Thymus (tissue), 11 donors: ENCODE measurements at regions not wholly inside any gene's neighbourhood (a gene's known extent, or its start where the extent isn't known, plus 50 kb on each side); places are given as distances from the start of the nearest gene placed in this dataset.
A peak's percentile ranks its signal among the peaks of the same experiment; 100 is the strongest.

Experiments used
- DNase-seq, 9 donors: peaks; one replicate each; pipeline ENCODE4 v3.0.0-alpha.2; 2013; ENCODE audit warnings: low spot score in 9 of 9, low read depth in 6 of 9, missing footprints in 1 of 9
- H3K27ac ChIP-seq, 2 donors: one replicate each; pipeline ENCODE4 v1.5.1; 2013; ENCODE audit warnings: control low read depth in 1 of 2, low read depth in 1 of 2, low read length in 1 of 2, mild to moderate bottlenecking in 1 of 2, moderate library complexity in 1 of 2
- H3K27me3 ChIP-seq, 2 donors: one replicate each; pipeline ENCODE4 v1.5.1; 2013; ENCODE audit warnings: low read length in 1 of 2; ENCODE audit not compliant: control insufficient read depth in 2 of 2, insufficient read depth in 1 of 2
- H3K36me3 ChIP-seq, 2 donors: one replicate each; pipeline ENCODE4 v1.5.1; 2013; ENCODE audit warnings: low read length in 1 of 2, mild to moderate bottlenecking in 1 of 2, moderate library complexity in 1 of 2; ENCODE audit not compliant: control insufficient read depth in 2 of 2, insufficient read depth in 2 of 2
- H3K4me1 ChIP-seq, 2 donors: one replicate each; pipeline ENCODE4 v1.5.1; 2013; ENCODE audit warnings: low read length in 2 of 2; ENCODE audit not compliant: control insufficient read depth in 2 of 2, insufficient read depth in 2 of 2
- H3K4me3 ChIP-seq, 2 donors: one replicate each; pipeline ENCODE4 v1.5.1; 2013; ENCODE audit warnings: low read length in 2 of 2, control low read depth in 1 of 2, mild to moderate bottlenecking in 1 of 2
- H3K9me3 ChIP-seq, 2 donors: one replicate each; pipeline ENCODE4 v1.5.1; 2013; ENCODE audit warnings: low read length in 1 of 2, mild to moderate bottlenecking in 1 of 2; ENCODE audit not compliant: control insufficient read depth in 2 of 2, insufficient read depth in 1 of 2
- WGBS: extraction: QIAGEN DNeasy Blood & Tissue Kit; methylation state at CpG from one replicate; pipeline ENCODE4 v1.1.7; 2013; 5-methylcytosine and 5-hydroxymethylcytosine counted together
- donor health status: healthy.

DNA sequence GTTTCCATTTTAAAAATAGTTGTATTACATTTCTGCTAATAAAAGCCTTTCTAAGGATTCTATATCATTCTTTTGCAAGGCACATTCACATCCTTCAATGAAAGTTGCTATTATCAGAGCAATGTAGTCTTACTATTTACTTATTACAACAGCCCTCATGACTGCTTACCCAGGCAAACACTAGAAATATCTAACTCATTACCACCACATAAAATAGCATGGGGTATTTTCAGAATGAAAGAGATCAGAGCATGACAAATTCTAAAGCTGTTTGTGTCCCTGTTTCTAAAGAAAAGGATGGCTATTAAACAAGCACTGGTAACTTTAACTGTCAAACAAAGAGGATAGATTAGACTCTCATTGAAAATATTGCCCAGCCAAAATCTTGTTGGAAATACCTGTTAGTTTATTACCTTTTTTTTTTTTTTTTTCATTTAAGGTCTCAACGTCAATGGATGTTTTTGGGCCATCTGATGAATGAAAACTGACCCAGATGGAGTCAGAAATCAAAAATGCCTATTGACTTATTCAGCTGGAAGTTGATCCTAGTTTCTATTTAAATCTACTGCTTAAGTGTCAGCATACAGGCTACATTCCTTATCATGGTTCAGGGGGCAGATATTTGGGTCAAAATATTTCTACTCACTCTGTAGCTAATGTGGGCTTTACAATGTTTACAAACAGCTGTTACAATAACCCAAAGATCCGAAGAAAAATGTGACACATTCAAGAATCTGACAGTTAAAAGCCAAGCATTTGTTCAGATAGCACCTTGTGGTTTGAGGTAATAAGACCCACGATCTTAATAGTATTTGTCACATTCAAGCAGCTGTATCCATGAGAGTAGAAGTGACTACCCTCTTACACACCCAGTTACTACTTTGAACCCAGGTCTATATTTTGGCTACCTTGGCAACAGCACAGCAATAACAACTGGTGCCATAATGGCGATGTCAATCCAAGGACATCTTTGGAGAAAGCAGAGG lies 554.8 kb upstream of the MEF2C start:
- DNase-seq = no peak
- no peaks in the 10 kb centered on the region for H3K27me3 ChIP-seq
- no peaks in the 10 kb centered on the region for H3K9me3 ChIP-seq
- 80% methylated on average over 4 of the region's 4 CpGs for WGBS
- no peaks in the 10 kb centered on the region for H3K36me3 ChIP-seq
- H3K4me1 ChIP-seq = no peaks in the 10 kb centered on the region
- no peak overlapping the region for H3K4me3 ChIP-seq
- H3K27ac ChIP-seq = no peak overlapping the region

DNA sequence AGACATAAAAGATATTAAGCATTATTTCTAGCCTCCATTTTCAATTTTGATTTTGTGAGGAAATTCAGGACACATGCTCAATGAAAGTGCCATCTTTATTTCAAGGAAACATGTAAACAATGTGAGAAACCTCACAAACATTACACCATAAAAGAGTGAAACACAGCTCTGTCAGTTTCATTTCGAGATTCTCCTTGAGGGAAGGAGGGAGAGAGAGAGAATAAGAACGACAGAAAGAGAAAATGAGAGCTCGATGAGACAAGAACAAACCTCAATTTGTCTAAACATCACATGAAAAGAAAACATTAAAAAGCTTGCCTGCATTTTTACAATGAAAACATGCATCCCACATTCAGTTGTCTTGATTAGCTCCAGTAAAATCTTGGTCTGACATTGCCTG lies 553.5 kb upstream of the MEF2C start:
- Histone ChIP-seq H3K9me3 (no peaks in the 10 kb centered on the region), H3K27ac (no peak overlapping the region), H3K36me3 (no peaks in the 10 kb centered on the region), H3K4me1 (no peaks in the 10 kb centered on the region), H3K27me3 (no peaks in the 10 kb centered on the region), H3K4me3 (no peak overlapping the region)
- 88% methylated on average over 3 of the region's 3 CpGs for WGBS
- no peak for DNase-seq

DNA sequence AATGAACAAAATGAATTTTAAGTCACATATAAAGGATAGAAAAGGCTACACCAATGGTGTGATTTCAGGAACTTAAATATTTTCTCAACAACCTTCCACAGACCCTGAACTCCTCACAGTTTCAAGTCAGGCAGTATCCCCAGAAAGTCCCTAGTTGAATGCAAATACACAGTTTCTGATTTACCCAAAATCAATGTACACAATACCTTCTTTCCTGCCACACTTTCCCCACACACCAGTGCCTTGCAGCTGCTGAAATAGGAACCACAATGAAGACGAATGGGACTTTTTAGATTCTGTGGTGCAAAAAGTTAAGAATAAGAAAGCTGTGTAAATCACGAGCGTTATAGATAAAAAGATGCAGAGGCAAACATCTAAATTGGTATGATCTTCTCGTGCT lies 552.4 kb upstream of the MEF2C start:
- H3K4me3 ChIP-seq = no peak overlapping the region
- no peaks in the 10 kb centered on the region for H3K36me3 ChIP-seq
- WGBS = 95% methylated on average over 4 of the region's 4 CpGs
- DNase-seq = no peak
- no peaks in the 10 kb centered on the region for H3K9me3 ChIP-seq
- no peaks in the 10 kb centered on the region for H3K27me3 ChIP-seq
- H3K4me1 ChIP-seq = no peaks in the 10 kb centered on the region
- H3K27ac ChIP-seq = no peak overlapping the region

DNA sequence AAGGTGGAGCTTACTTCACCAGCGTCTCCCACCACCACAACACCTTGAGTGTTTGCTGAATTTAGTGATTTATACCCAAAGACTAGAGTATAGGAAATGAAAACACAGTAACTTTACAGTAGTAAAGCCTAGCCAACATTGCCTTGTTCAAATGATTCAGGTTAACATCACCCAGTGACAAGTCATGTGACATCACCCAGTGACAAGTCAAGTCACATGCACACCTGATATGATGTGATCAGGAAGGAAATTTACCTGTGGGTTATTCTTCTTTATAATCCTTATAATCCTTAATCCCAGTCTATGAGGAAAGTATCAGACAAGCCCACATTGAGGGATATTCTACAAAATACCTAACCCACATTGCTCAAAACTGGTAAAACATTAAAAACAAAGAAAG lies 545.6 kb upstream of the MEF2C start:
- WGBS = 95% methylated on average over 1 of the region's 1 CpG
- no peaks in the 10 kb centered on the region for H3K27me3 ChIP-seq
- DNase-seq = no peak
- H3K9me3 ChIP-seq = no peaks in the 10 kb centered on the region
- no peaks in the 10 kb centered on the region for H3K36me3 ChIP-seq
- no peaks in the 10 kb centered on the region for H3K4me1 ChIP-seq
- no peak overlapping the region for H3K27ac ChIP-seq
- no peak overlapping the region for H3K4me3 ChIP-seq

DNA sequence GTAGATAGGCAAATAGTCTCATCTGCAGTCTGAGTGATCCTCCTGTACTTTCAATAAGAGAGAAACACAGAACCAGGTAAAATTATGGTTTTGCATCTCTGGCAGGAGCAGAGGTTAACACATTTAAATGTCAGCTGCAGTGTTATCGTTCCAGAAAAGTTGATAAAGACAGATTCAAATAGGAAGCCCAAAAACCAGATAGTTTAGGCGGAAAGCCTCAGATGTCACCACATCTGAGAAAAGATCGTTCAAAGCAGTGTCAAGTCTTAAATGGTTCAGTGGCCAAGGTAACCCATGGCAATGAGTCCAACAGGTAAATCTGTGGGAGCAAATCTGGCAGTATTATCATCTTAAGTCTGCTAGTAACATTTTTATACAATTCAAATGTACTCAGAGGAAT lies 542.1 kb upstream of the MEF2C start:
- peak in 1 of 9 donors; percentile 30 for DNase-seq
- H3K27me3 ChIP-seq = no peaks in the 10 kb centered on the region
- H3K4me1 ChIP-seq = no peaks in the 10 kb centered on the region

DNA sequence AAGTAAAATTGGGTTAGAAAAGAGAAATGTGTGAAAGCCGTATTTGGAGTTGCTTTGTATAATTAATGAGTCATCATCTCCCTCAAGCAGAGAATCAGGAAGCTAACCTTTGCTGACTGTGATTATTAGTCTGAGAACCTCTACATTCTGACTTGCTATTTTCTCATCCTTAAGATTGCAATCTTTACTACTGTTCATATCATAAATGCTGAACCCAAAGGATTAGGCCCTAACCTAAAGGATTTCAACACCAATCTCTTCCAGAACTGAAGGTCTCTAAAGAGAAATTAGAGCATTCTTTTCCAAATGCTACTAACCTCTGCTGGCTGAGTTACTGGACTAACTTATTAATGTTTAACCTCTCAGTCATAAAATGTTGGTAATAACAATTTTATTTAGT lies 538.1 kb upstream of the MEF2C start:
- no peaks in the 10 kb centered on the region for H3K9me3 ChIP-seq
- DNase-seq = no peak
- H3K36me3 ChIP-seq = no peaks in the 10 kb centered on the region
- no peaks in the 10 kb centered on the region for H3K27me3 ChIP-seq
- H3K4me3 ChIP-seq = no peak overlapping the region
- no peak overlapping the region for H3K27ac ChIP-seq
- no peaks in the 10 kb centered on the region for H3K4me1 ChIP-seq
- 42% methylated on average over 1 of the region's 1 CpG for WGBS

More for the DNA sequence above, 542.1 kb upstream of the MEF2C start:
- Histone ChIP-seq H3K9me3 (no peaks in the 10 kb centered on the region), H3K36me3 (no peaks in the 10 kb centered on the region), H3K4me3 (no peak overlapping the region), H3K27ac (no peak overlapping the region)
- 22% methylated on average over 3 of the region's 3 CpGs for WGBS

DNA sequence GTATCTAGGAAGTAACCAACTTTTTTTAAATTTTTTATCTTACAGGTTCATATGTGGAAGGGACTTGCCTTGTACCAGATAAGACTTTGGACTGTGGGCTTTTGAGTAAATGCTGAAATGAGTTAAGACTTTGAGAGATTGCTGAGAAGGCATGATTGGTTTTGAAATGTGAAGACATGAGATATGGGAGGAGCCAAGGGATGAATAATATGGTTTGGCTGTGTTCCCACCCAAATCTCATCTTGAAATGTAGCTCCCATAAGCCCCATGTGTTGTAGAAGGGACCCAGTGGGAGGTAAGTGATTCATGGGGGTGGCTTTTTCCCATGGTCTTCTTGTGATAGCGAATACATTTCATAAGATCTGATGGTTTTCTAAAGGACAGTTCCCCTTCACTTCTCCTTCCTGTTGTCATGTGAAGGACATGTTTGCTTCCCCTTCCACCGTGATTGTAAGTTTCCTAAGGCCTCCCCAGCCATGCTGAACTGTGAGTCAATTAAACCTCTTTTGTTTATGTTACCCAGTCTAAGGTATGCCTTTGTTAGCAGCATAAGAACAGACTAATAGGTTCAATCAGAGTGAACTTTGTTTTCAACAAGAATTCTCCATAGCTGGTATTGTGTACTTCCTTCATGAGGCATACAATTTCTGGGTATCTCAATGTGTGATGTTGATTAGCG lies 535.6 kb upstream of the MEF2C start:
- 82% methylated on average over 3 of the region's 3 CpGs for WGBS

DNA sequence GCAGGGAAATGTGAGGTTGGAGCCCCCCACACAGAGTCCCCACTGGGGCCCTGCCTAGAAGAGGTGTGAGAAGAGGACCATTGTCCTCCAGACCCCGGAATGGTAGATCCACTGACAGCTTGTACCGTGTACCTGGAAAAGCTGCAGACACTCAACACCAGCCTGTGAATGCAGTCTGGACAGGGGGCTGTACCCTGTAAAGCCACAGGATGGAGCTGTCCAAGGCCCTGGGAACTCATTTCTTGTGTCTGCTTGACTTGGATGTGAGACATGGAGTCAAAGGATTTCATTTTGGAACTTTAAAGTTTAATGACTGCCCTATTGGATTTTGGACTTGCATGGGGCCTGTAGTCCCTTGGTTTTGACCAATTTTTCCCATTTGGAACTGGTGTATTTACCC lies 535.0 kb upstream of the MEF2C start:
- no peak overlapping the region for H3K27ac ChIP-seq
- DNase-seq = no peak
- 96% methylated on average over 2 of the region's 2 CpGs for WGBS
- H3K4me3 ChIP-seq = no peak overlapping the region
- H3K27me3 ChIP-seq = no peaks in the 10 kb centered on the region
- H3K36me3 ChIP-seq = no peaks in the 10 kb centered on the region
- H3K9me3 ChIP-seq = no peaks in the 10 kb centered on the region
- H3K4me1 ChIP-seq = no peaks in the 10 kb centered on the region

More for the DNA sequence above, 535.6 kb upstream of the MEF2C start:
- Histone ChIP-seq H3K4me3 (no peak overlapping the region), H3K4me1 (no peaks in the 10 kb centered on the region), H3K36me3 (no peaks in the 10 kb centered on the region), H3K27me3 (no peaks in the 10 kb centered on the region), H3K27ac (no peak overlapping the region), H3K9me3 (no peaks in the 10 kb centered on the region)
- no peak for DNase-seq

DNA sequence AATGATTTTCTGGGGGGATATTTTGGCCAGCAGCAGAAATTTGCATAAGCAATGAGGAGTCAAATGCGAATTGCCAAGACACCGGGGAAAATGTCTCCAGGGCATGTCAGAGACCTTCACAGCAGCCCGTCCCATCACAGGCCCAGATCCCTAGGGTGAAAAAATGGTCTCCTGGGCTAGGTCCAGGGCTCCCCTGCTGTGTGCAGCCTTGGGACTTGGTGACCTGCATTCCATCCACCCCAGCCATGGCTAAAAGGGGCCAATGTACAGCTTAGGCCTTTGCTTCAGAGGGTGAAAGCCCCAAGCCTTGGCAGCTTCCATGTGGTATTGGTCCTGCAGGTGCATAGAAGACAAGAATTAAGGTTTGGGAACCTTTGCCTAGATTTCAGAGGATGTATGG lies 534.5 kb upstream of the MEF2C start:
- no peak overlapping the region for H3K27ac ChIP-seq
- no peaks in the 10 kb centered on the region for H3K9me3 ChIP-seq
- H3K4me3 ChIP-seq = no peak overlapping the region
- DNase-seq = no peak
- no peaks in the 10 kb centered on the region for H3K27me3 ChIP-seq
- no peaks in the 10 kb centered on the region for H3K4me1 ChIP-seq
- no peaks in the 10 kb centered on the region for H3K36me3 ChIP-seq
- WGBS = 98% methylated on average over 3 of the region's 3 CpGs
